Natural killer cell (primary cell): ENCODE measurements at regions not wholly inside any gene's neighbourhood (a gene's known extent, or its start where the extent isn't known, plus 50 kb on each side); places are given as distances from the start of the nearest gene placed in this dataset.

Experiments used
- ATAC-seq, 3 donors: fragments of 150-1000 bp in 2 of 3; fragments of 200-7000 bp in 1 of 3; cut with Tn5 transposase; 1 replicate in 1 of 3; 2 replicates in 2 of 3; pipeline ENCODE4 v1.10.0; 2021; ENCODE audit warnings: mild to moderate bottlenecking in 2 of 3, moderate library complexity in 2 of 3
- DNase-seq, 2 donors: peaks; one replicate each; pipeline versions ENCODE4 v3.0.0 to v3.0.0-alpha.2; 2013 to 2021; ENCODE audit warnings: mixed read lengths in 1 of 2
- H3K27ac ChIP-seq: one replicate; pipeline ENCODE4 v1.5.1; 2013; ENCODE audit warnings: mild to moderate bottlenecking, low read length
- H3K27me3 ChIP-seq: one replicate; pipeline ENCODE4 v1.6.1; 2013; ENCODE audit warnings: low read length; ENCODE audit not compliant: control insufficient read depth, insufficient read depth
- H3K36me3 ChIP-seq: one replicate; pipeline ENCODE4 v1.6.1; 2013; ENCODE audit warnings: low read length; ENCODE audit not compliant: control insufficient read depth, insufficient read depth
- H3K4me1 ChIP-seq: one replicate; pipeline ENCODE4 v1.6.1; 2013; ENCODE audit warnings: low read length; ENCODE audit not compliant: control insufficient read depth, insufficient read depth
- H3K4me3 ChIP-seq: one replicate; pipeline ENCODE4 v1.5.1; 2013; ENCODE audit warnings: low read length
- H3K9me3 ChIP-seq: one replicate; pipeline ENCODE4 v1.6.1; 2013; ENCODE audit warnings: low read length; ENCODE audit not compliant: control insufficient read depth, insufficient read depth
- H3K27ac Mint-ChIP-seq, 2 donors: one replicate each; pipeline ENCODE4 v1.8.0; 2022; ENCODE audit warnings: mild to moderate bottlenecking in 2 of 2, mixed read lengths in 2 of 2, moderate library complexity in 1 of 2
- H3K27me3 Mint-ChIP-seq, 2 donors: one replicate each; pipeline ENCODE4 v1.8.0; 2022; ENCODE audit warnings: low read depth in 2 of 2, mixed read lengths in 2 of 2
- H3K36me3 Mint-ChIP-seq: one replicate; pipeline ENCODE4 v1.8.0; 2022; ENCODE audit warnings: mixed read lengths
- H3K4me1 Mint-ChIP-seq, 2 donors: one replicate each; pipeline ENCODE4 v1.8.0; 2022; ENCODE audit warnings: mixed read lengths in 2 of 2
- H3K4me3 Mint-ChIP-seq: one replicate; pipeline ENCODE4 v1.8.0; 2022; ENCODE audit warnings: mild to moderate bottlenecking, moderate library complexity, mixed read lengths
- H3K9me3 Mint-ChIP-seq, 2 donors: one replicate each; pipeline ENCODE4 v1.8.0; 2022; ENCODE audit warnings: mixed read lengths in 2 of 2
- CTCF ChIP-seq: fragments of 200-600 bp; IDR thresholded peaks from one replicate; pipeline ENCODE4 v1.8.0; 2022; ENCODE audit warnings: antibody characterized with exemption
- WGBS: methylation state at CpG from one replicate; pipeline ENCODE4 v1.1.7; 2013; ENCODE audit warnings: missing lambda C conversion rate; ENCODE audit not compliant: insufficient coverage; 5-methylcytosine and 5-hydroxymethylcytosine counted together
- intact Hi-C: fragments of 100-400 bp; cut with micrococcal nuclease; formaldehyde crosslinking; loops from one replicate; pipeline ENCODE4 v1.14.2; 2022

DNA sequence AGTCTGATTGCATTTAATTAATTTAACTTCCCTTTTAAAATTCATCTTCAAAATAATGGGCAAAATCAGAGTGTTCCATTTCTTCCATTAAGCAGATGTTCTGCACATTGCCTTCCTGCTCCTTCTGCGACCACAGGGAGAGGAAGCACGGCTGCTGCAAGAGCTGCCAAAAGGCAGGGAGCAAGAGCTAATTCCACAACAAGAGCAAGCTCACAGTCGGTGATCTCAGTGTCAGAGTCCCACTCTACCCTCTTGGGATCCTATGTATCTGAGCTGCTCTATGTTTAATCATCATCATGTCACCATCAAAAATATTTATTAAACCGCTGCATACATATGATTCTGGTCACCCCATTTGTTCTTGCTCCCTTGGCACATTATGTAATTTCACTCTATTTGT, 255.3 kb upstream of the CAMK1G start:
- Mint-ChIP-seq H3K36me3 (no peaks in the 10 kb centered on the region), H3K4me3 (no peak overlapping the region), H3K9me3 (no peaks in the 10 kb centered on the region), H3K27ac (no peak overlapping the region), H3K27me3 (peaks cover 0 to under 1% of the 10 kb centered on the region in 2 donors), H3K4me1 (no peaks in the 10 kb centered on the region)
- H3K9me3 ChIP-seq: no peaks in the 10 kb centered on the region
- intact Hi-C loops: no loop called here
- no peaks in the 10 kb centered on the region for H3K36me3 ChIP-seq
- WGBS: 36% methylated on average over 4 of the region's 4 CpGs
- no peak for ATAC-seq
- H3K4me3 ChIP-seq: no peak overlapping the region
- no peak for TF ChIP-seq CTCF
- no peak overlapping the region for H3K27ac ChIP-seq
- no peaks in the 10 kb centered on the region for H3K27me3 ChIP-seq
- no peaks in the 10 kb centered on the region for H3K4me1 ChIP-seq
- no peak for DNase-seq

DNA sequence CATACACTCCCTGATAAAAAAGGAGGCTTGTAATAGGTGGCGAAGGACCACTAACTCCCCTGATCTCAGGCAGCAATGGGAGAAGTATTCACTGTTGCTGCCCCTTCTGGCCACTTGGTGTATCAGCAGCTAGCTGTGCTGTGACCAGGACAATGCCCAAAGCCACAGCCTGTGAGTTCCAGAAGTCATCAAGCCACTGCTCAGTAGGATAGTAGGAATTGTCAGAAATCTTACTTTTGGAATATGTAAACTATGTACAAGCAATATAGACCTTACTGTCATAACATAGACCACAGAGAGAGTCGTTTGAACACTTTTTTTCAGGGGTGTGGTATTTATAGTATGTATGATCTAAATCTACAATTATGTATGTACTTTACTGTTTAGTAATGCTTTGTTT, 248.3 kb upstream of the CAMK1G start:
- intact Hi-C loops: no loop called here
- no peak for ATAC-seq
- H3K27ac Mint-ChIP-seq: no peak overlapping the region
- Histone ChIP-seq H3K4me1 (no peaks in the 10 kb centered on the region), H3K4me3 (no peak overlapping the region), H3K27ac (no peak overlapping the region), H3K27me3 (no peaks in the 10 kb centered on the region), H3K9me3 (no peaks in the 10 kb centered on the region), H3K36me3 (no peaks in the 10 kb centered on the region)
- peaks cover 0 to 11% of the 10 kb centered on the region in 2 donors for H3K27me3 Mint-ChIP-seq
- WGBS: 92% methylated on average over 1 of the region's 2 CpGs
- peak in 1 of 2 donors; percentile 4 for DNase-seq
- no peak overlapping the region for H3K4me3 Mint-ChIP-seq
- peaks cover 0 to 2% of the 10 kb centered on the region in 2 donors for H3K9me3 Mint-ChIP-seq
- peak; percentile 14 for TF ChIP-seq CTCF
- no peaks in the 10 kb centered on the region for H3K4me1 Mint-ChIP-seq
- no peaks in the 10 kb centered on the region for H3K36me3 Mint-ChIP-seq

DNA sequence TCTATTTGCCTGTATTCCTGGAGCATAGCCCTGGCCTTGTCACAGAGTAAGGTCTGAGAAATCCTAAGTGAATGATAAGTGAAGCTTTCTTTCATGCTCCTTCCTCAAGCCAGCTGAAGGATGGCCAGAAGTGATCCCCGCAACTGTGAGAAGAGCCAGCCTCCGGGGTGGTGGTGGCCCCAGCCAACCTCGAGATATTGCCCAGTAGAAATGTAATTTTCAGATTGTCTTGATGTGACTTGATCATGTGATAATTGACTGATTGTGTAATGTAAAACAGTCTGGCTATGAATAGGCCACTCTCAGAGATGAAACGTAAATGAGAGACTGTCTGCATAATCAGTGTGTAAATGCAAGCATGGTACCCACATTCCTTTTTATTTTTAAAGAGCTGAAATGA, 242.4 kb upstream of the CAMK1G start:
- intact Hi-C loops: no loop called here
- 87% methylated on average over 4 of the region's 4 CpGs for WGBS
- Mint-ChIP-seq H3K9me3 (no peaks in the 10 kb centered on the region), H3K36me3 (no peaks in the 10 kb centered on the region), H3K27me3 (peaks cover 0 to 7% of the 10 kb centered on the region in 2 donors), H3K4me1 (no peaks in the 10 kb centered on the region), H3K4me3 (no peak overlapping the region), H3K27ac (no peak overlapping the region)
- ATAC-seq (no peak), DNase-seq (no peak)
- H3K27me3 ChIP-seq: no peaks in the 10 kb centered on the region
- H3K36me3 ChIP-seq: no peaks in the 10 kb centered on the region
- no peak for TF ChIP-seq CTCF
- no peak overlapping the region for H3K27ac ChIP-seq
- no peaks in the 10 kb centered on the region for H3K4me1 ChIP-seq
- no peaks in the 10 kb centered on the region for H3K9me3 ChIP-seq
- H3K4me3 ChIP-seq: no peak overlapping the region

GRCh38 chr1:209341673-209342420, 241.7 kb upstream of the CAMK1G start:
- Mint-ChIP-seq H3K9me3 (no peaks in the 10 kb centered on the region), H3K27ac (no peak overlapping the region), H3K4me3 (no peak overlapping the region), H3K27me3 (peaks cover 1 to 7% of the 10 kb centered on the region in 2 donors), H3K4me1 (no peaks in the 10 kb centered on the region), H3K36me3 (no peaks in the 10 kb centered on the region)
- ATAC-seq (no peak), DNase-seq (no peak)
- Histone ChIP-seq H3K27me3 (no peaks in the 10 kb centered on the region), H3K36me3 (no peaks in the 10 kb centered on the region), H3K27ac (no peak overlapping the region), H3K9me3 (no peaks in the 10 kb centered on the region), H3K4me3 (no peak overlapping the region), H3K4me1 (no peaks in the 10 kb centered on the region)
- no peak for TF ChIP-seq CTCF
- WGBS: 96% methylated on average over 8 of the region's 8 CpGs
- intact Hi-C loops: no loop called here
